ENCODE measurements at regions not wholly inside any gene's neighbourhood (a gene's known extent, or its start where the extent isn't known, plus 50 kb on each side); places are given as distances from the start of the nearest gene placed in this dataset.

DNA sequence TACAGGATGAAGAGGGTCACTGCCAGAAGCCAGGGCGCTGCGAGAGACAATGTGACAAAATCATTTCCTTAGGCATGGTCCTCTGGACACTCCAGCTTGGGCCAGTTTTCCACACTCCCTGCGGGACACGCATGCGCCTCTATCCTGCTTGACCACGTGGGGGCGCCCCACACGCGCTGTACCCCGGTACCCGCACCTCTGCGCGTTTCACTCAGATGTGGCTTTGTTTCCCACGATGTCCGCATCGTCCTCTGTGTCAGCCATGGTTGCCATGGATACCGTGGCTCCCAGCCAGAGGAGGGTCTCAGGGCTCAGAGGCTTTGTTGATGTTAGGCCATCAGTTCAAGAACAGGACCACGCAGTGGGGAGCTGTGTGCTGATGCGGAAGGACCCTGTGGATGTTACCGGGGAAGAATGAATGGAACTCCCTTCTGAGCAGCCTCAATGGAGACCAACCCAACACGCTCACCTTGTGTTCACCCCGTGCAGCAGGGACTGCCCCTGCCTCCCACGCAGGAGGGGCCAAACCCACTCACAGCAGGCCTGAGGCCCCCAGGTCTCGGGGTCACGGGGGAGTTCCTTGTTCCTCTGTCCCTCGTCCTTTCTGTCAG, 65.8 kb upstream of the SLC22A11 start:
- H3K9me3 Mint-ChIP-seq (ENCODE audit: insufficient read depth) = no peaks in the 10 kb centered on the region
- H3K4me1 Mint-ChIP-seq (ENCODE audit: low read depth) = no peaks in the 10 kb centered on the region
- H3K27me3 Mint-ChIP-seq (ENCODE audit: low read depth) = peaks cover 16% of the 10 kb centered on the region
- H3K36me3 Mint-ChIP-seq (ENCODE audit: low read depth) = no peaks in the 10 kb centered on the region
- ChIA-PET POLR2A (no interaction called here), CTCF (interaction anchor here (0.7 to 2.7 kb wide), 5 partner anchors 9 to 162 kb away, joined by 3 to 10 read pairs (median 4); no protein-coding TSS in a partner anchor)
- ATAC-seq (peak; percentile 70), DNase-seq (peak; percentile 58)
- H3K4me3 Mint-ChIP-seq = no peak overlapping the region
- H3K27ac Mint-ChIP-seq = no peak overlapping the region

DNA sequence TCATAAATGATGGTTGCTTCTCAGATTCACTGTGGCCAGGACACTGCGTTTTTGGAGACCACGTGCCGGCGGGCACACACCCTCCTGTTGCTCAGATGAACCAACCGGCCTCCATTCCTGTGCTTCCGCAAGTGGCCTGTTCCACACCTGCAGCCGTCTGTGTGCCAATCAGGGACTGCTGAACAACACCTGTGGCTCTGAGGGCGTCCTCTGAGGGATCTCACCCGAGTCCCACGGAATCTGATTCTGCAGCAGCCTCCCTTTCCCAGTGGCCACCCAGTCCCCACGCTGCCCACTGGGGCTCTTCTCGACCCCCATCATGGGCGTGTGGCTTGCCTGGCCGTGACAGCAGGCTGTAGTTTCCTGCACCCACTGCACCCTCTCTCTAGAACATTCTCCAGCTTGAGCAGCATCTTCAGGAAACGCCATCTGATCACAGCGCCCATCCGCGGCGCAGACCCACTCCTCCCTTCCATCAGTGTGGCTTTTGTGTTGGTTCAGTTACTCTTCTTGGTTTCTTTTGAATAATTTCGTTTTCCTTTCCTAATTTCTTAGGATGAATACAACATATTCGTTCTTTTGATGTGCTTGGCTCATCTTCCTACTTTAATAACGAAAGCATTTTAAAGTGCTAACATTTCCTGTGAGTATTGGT, 65.1 kb upstream of the SLC22A11 start:
- Mint-ChIP-seq H3K27ac (no peak overlapping the region), H3K4me3 (no peak overlapping the region), H3K4me1 (ENCODE audit: low read depth) (no peaks in the 10 kb centered on the region), H3K9me3 (ENCODE audit: insufficient read depth) (no peaks in the 10 kb centered on the region), H3K36me3 (ENCODE audit: low read depth) (no peaks in the 10 kb centered on the region), H3K27me3 (ENCODE audit: low read depth) (peaks cover 16% of the 10 kb centered on the region)
- DNase-seq (no peak), ATAC-seq (no peak)
- POLR2A ChIA-PET = no interaction called here
- CTCF ChIA-PET = interaction anchor here (0.7 to 2.7 kb wide), 4 partner anchors 8 to 161 kb away, joined by 3 to 10 read pairs (median 7); no protein-coding TSS in a partner anchor

DNA sequence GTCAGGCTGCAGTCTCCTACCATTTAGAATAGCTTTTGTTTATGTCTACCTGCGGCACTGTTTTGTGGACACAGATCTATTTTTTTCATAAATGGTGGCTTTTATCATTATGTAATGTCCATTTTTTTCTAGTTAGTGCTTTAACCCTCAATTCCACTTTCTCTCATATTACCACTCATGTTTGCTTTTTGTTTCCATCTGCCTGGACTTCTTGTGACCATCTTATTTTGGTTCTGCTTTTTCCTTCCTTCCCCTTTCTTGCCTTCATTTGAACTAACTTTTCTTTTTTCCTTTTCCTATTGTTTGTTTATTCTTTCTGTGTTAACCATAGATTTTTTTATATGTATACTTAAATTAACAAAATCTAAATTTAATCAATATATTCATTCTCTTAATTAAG, 63.2 kb upstream of the SLC22A11 start:
- Mint-ChIP-seq H3K4me1 (ENCODE audit: low read depth) (no peaks in the 10 kb centered on the region), H3K9me3 (ENCODE audit: insufficient read depth) (no peaks in the 10 kb centered on the region), H3K27me3 (ENCODE audit: low read depth) (peaks cover 16% of the 10 kb centered on the region), H3K4me3 (no peak overlapping the region), H3K36me3 (ENCODE audit: low read depth) (no peaks in the 10 kb centered on the region), H3K27ac (no peak overlapping the region)
- no peak for ATAC-seq
- ChIA-PET CTCF (no interaction called here), POLR2A (no interaction called here)
- no peak for DNase-seq

DNA sequence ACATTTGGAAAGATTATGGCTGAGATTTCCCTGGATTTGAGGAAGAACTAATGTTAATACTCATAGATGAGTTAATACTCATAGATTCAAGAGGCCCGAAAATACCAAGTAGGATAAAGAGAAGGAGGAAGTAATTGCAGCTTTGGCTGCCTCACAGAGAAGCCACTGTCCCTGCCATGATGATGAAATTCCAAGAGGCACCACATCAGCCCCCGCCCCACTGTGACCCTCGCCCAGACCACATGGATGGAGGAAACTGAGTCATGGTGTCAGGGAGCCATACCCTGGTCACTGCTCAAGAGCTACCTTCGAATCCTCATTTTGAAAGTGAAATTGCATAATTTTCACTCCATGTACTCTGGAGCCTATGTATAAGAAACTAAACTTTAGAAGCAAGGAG, 57.6 kb upstream of the SLC22A11 start:
- H3K4me1 Mint-ChIP-seq (ENCODE audit: low read depth) = peaks cover 5% of the 10 kb centered on the region
- DNase-seq = no peak
- H3K27me3 Mint-ChIP-seq (ENCODE audit: low read depth) = peaks cover 16% of the 10 kb centered on the region
- H3K9me3 Mint-ChIP-seq (ENCODE audit: insufficient read depth) = no peaks in the 10 kb centered on the region
- no peaks in the 10 kb centered on the region for H3K36me3 Mint-ChIP-seq (ENCODE audit: low read depth)
- no peak overlapping the region for H3K27ac Mint-ChIP-seq
- ATAC-seq = no peak
- ChIA-PET POLR2A (no interaction called here), CTCF (interaction anchor here (1.0 kb wide), 1 partner anchor 8 kb away, joined by 3 read pairs; no protein-coding TSS in a partner anchor)
- no peak overlapping the region for H3K4me3 Mint-ChIP-seq

DNA sequence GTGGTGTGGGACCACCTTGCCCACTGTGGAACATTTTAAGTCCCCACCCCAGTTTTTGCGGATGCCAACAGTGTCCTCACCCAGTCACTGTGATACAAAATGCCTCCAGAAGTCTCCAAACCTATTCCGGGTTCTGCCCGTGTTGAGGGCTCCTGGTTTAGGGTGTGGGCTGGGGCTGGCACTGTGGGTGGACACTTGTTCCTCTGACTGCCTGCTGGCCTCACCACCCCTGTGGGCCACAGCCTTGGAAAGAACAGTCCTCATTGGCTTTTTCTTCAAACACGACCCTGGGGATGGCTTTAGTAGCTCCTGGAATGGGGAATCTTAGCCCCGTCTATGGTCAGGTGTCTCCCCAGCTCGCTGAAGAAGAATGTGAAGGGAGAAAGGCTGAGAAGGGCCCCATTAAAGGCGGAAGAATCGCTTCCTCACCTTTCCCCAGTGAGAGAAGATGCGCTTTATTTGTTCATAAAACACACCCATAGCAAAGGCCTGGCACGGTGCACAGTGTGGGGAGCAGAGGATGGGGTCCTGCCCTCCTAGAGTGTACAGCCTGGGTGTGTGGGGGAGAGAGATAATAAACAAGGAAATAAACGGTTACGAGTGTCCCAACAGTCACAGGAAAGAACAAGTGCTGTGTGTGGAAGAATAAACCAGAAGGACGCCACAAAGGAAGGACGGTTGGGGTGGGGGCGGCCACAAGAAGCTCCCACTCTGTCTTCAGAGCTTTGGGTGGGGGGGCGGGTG, 56.3 kb upstream of the SLC22A11 start:
- peaks cover 9% of the 10 kb centered on the region for H3K27me3 Mint-ChIP-seq (ENCODE audit: low read depth)
- DNase-seq = no peak
- POLR2A ChIA-PET = no interaction called here
- H3K9me3 Mint-ChIP-seq (ENCODE audit: insufficient read depth) = no peaks in the 10 kb centered on the region
- CTCF ChIA-PET = interaction anchor here (1.0 kb wide), 1 partner anchor 9 kb away, joined by 3 read pairs; no protein-coding TSS in a partner anchor
- no peak overlapping the region for H3K27ac Mint-ChIP-seq
- ATAC-seq = no peak
- H3K36me3 Mint-ChIP-seq (ENCODE audit: low read depth) = no peaks in the 10 kb centered on the region
- H3K4me1 Mint-ChIP-seq (ENCODE audit: low read depth) = peaks cover 5% of the 10 kb centered on the region
- no peak overlapping the region for H3K4me3 Mint-ChIP-seq

DNA sequence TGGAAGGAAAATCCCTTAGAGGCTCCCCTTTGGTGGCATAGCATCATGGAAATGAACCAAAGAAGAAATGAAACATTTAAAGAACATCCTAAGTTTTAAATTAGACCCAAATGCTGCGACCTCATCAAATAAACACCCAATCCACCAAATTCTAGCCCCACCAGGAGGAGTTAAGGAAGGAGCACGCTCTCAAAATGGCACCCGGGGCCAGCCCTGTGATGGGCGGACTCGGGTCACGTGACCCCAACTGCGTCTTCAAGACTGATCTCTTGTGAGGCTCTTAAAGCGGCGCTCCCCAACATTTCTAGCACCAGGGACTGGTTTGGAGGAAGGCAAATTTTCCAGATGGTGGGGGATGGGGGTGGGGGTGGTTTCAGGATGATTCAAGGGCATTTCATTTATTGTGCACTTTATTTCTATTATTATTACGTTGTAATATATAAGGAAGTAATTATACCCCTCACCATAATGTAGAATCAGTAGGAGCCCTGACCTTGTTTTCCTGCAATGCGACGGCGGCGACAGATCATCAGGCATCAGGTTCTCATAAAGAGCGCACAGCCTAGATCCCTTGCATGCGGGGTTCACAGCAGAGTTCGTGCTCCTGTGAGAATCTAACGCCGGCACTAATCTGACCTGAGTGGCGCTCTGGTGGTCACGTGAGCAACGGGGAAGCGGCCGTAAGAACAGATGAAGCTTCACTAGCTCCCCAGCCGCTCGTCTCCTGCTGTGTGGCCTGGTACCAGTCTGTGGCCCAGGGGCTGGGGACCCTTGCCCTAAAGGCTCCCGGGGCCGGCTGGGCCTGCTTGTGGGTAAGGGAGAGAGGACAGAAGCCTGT, 55.3 kb upstream of the SLC22A11 start:
- H3K36me3 Mint-ChIP-seq (ENCODE audit: low read depth) = no peaks in the 10 kb centered on the region
- DNase-seq (no peak), ATAC-seq (no peak)
- peaks cover 12% of the 10 kb centered on the region for H3K27me3 Mint-ChIP-seq (ENCODE audit: low read depth)
- CTCF ChIA-PET = no interaction called here
- H3K27ac Mint-ChIP-seq = no peak overlapping the region
- no peak overlapping the region for H3K4me3 Mint-ChIP-seq
- POLR2A ChIA-PET = no interaction called here
- no peaks in the 10 kb centered on the region for H3K9me3 Mint-ChIP-seq (ENCODE audit: insufficient read depth)
- H3K4me1 Mint-ChIP-seq (ENCODE audit: low read depth) = peaks cover 5% of the 10 kb centered on the region

DNA sequence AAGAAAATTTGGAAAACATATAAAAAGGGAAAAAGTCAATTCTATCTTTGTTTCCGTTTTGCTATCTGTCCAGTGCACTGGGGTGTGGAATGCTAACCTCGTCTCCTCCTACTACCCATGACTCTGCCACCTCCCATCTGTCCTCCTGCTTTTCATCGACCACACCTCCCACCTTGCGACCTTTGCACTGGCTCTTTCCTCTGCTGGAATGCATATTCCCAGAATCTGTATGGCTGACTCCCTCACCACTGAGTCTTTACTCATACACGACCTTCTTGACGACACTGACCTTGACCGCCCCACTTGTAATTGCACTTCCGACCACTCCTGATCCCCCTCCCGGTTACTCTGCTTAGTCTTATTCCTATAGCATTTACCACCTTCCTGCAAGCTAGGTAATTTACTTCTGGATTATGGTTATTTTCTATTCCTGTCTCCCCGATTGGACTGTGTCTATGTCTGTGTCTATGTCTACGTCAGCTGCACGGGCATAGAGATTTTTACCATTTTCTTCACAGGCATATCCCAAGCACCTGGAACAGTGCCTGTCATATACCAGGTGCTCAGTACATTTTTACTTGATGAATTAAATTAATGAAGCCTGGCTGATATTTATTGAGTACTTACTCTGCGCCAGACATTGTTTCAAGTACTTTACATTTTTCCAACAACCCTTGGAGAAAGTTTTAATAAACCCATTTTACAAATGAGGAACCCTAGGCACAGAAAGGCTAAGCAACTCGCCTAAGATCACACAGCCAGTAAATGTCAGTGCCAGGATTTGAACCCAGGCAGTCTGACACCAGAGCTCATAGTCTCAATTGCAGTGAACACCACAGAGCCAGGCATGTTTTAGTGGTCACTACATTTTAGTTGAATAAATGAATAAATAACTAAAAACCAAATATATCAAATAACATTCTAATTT, 54.0 kb upstream of the SLC22A11 start:
- H3K36me3 Mint-ChIP-seq (ENCODE audit: low read depth) = no peaks in the 10 kb centered on the region
- ChIA-PET CTCF (no interaction called here), POLR2A (no interaction called here)
- DNase-seq (no peak), ATAC-seq (no peak)
- H3K4me3 Mint-ChIP-seq = no peak overlapping the region
- H3K27ac Mint-ChIP-seq = no peak overlapping the region
- H3K27me3 Mint-ChIP-seq (ENCODE audit: low read depth) = peaks cover 12% of the 10 kb centered on the region
- no peaks in the 10 kb centered on the region for H3K9me3 Mint-ChIP-seq (ENCODE audit: insufficient read depth)
- peaks cover 5% of the 10 kb centered on the region for H3K4me1 Mint-ChIP-seq (ENCODE audit: low read depth)

DNA sequence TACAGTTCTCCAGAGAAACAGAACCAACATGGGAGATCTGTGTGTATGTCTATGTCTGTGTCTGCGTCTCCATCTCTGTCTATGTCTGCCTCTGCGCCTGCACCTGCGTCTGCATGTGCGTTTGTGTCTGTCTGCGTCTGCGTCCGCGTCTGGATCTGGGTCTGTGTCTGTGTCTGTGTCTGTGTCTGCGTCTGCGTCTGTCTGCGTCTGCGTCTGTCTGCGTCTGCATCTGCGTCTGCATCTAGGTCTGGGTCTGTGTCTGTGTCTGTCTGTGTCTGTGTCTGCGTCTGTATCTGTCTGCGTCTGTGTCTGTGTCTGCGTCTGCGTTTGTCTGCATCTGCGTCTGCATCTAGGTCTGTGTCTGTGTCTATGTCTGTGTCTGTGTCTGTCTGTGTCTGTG, 53.1 kb upstream of the SLC22A11 start:
- POLR2A ChIA-PET = no interaction called here
- ATAC-seq (no peak), DNase-seq (no peak)
- no peaks in the 10 kb centered on the region for H3K9me3 Mint-ChIP-seq (ENCODE audit: insufficient read depth)
- H3K27ac Mint-ChIP-seq = no peak overlapping the region
- no peak overlapping the region for H3K4me3 Mint-ChIP-seq
- no peaks in the 10 kb centered on the region for H3K36me3 Mint-ChIP-seq (ENCODE audit: low read depth)
- CTCF ChIA-PET = no interaction called here
- H3K27me3 Mint-ChIP-seq (ENCODE audit: low read depth) = peaks cover 15% of the 10 kb centered on the region
- H3K4me1 Mint-ChIP-seq (ENCODE audit: low read depth) = peaks cover 5% of the 10 kb centered on the region

DNA sequence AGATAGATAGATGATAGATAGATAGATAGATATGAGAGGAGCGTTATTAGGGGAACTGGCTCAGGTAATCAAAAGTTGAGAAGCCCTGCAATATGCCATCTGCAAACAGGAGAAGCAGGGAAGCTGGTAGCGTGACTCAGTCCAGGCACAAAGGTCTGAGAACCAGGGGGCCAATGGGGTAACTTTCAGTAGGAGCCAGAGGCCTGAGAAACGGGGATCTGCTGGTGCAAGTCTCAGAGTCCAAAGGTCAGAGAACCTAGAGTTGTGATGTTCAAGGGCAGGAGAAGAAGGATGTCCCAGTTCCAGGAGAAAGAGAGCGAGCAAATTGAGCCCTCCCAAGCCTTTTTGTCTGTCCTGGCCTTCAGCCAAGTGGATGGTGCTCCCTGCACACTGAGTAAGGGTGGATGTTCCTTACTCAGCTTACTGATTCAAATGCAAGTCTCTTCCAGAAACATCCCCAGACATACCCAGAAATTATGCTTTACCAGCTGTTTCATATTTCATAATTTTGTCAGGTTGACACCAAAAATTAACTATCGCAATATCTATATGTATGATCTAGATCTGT, 52.5 kb upstream of the SLC22A11 start:
- ATAC-seq = no peak
- Mint-ChIP-seq H3K4me1 (ENCODE audit: low read depth) (peaks cover 5% of the 10 kb centered on the region), H3K36me3 (ENCODE audit: low read depth) (no peaks in the 10 kb centered on the region), H3K27me3 (ENCODE audit: low read depth) (peaks cover 13% of the 10 kb centered on the region), H3K27ac (no peak overlapping the region), H3K9me3 (ENCODE audit: insufficient read depth) (no peaks in the 10 kb centered on the region), H3K4me3 (no peak overlapping the region)
- no peak for DNase-seq
- CTCF ChIA-PET = interaction anchor here (1.2 kb wide), 1 partner anchor 52 kb away, joined by 3 read pairs; no protein-coding TSS in a partner anchor
- POLR2A ChIA-PET = interaction anchor here (0.6 kb wide), 1 partner anchor 22 kb away, joined by 3 read pairs; no protein-coding TSS in a partner anchor

DNA sequence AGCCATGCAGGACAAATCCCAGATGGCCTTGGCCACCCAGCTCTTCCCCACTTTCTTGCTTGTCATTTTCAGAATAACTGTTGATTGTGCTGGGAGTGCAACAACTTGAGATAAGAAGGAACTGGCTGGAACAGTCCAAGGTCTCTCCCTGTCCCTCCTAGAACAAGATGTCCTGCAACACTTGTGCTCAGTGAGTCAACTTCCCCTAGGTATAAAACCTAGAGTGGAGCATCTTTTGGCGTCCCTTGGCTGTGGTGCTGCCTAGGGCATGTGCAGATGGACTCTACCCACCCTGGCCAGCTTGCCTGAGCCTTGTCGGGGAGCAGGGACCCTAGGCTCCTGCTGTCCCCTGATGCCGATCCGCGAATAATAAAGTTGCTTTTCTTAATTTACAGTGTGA, 50.7 kb upstream of the SLC22A11 start:
- no peaks in the 10 kb centered on the region for H3K4me1 Mint-ChIP-seq (ENCODE audit: low read depth)
- ChIA-PET POLR2A (no interaction called here), CTCF (no interaction called here)
- H3K27me3 Mint-ChIP-seq (ENCODE audit: low read depth) = peaks cover 9% of the 10 kb centered on the region
- no peak for DNase-seq
- no peaks in the 10 kb centered on the region for H3K9me3 Mint-ChIP-seq (ENCODE audit: insufficient read depth)
- no peak overlapping the region for H3K4me3 Mint-ChIP-seq
- ATAC-seq = no peak
- no peaks in the 10 kb centered on the region for H3K36me3 Mint-ChIP-seq (ENCODE audit: low read depth)
- no peak overlapping the region for H3K27ac Mint-ChIP-seq
